Hepatocyte (in vitro differentiated cells): ENCODE measurements at regions not wholly inside any gene's neighbourhood (a gene's known extent, or its start where the extent isn't known, plus 50 kb on each side); places are given as distances from the start of the nearest gene placed in this dataset.

Experiments
- EZH2 ChIP-seq: fragments of 200-600 bp; sonication (generic); IDR thresholded peaks from 2 replicates; pipeline ENCODE4 v1.6.1; 2016; ENCODE audit warnings: antibody characterized with exemption, mild to moderate bottlenecking, borderline replicate concordance
- EZH2phosphoT487 ChIP-seq: fragments of 200-600 bp; sonication (generic); IDR thresholded peaks from one replicate; pipeline ENCODE4 v1.6.1; 2018; ENCODE audit warnings: antibody characterized with exemption, mild to moderate bottlenecking, low read depth, moderate library complexity; ENCODE audit not compliant: unreplicated experiment, severe bottlenecking
- TF ChIP-seq, protein P1 (sequence below): fragments of 200-600 bp; sonication (generic); IDR thresholded peaks from 2 replicates; pipeline ENCODE4 v1.5.1; 2016; ENCODE audit warnings: antibody characterized with exemption, mild to moderate bottlenecking; ENCODE audit not compliant: poor library complexity

DNA sequence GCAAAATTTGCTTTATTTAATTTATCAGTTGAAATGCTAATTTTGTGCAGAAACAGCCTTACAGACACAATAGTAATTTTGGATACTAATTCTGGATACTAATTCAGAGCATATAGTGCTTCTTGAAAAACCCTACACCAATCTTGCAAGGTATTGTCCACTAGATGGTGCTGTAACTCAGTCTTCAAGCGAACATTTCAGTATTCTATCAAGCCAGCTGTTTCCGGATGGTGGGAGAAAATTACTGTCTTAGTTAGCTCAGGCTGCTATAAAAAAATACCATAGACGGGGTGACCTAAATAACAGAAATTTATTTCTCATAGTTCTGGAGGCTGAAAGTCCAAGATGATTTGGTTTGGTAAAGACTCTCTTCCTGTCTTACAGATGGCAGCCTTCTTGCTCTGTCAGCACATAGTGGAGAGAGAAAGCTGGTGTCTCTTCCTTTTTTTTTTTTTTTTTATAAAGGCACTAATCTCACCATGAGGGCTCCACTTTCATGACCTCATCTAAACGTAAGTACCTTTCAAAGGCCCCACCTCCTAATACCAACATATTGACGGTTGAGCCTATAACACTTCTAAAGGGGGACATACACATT lies 1306.5 kb upstream of the CDH9 start:
- TF ChIP-seq, protein P1, sequence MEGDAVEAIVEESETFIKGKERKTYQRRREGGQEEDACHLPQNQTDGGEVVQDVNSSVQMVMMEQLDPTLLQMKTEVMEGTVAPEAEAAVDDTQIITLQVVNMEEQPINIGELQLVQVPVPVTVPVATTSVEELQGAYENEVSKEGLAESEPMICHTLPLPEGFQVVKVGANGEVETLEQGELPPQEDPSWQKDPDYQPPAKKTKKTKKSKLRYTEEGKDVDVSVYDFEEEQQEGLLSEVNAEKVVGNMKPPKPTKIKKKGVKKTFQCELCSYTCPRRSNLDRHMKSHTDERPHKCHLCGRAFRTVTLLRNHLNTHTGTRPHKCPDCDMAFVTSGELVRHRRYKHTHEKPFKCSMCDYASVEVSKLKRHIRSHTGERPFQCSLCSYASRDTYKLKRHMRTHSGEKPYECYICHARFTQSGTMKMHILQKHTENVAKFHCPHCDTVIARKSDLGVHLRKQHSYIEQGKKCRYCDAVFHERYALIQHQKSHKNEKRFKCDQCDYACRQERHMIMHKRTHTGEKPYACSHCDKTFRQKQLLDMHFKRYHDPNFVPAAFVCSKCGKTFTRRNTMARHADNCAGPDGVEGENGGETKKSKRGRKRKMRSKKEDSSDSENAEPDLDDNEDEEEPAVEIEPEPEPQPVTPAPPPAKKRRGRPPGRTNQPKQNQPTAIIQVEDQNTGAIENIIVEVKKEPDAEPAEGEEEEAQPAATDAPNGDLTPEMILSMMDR = peak; percentile 63
- TF ChIP-seq EZH2 (no peak), EZH2phosphoT487 (no peak)
